ENCODE measurements at regions not wholly inside any gene's neighbourhood (a gene's known extent, or its start where the extent isn't known, plus 50 kb on each side); places are given as distances from the start of the nearest gene placed in this dataset.

- Histone ChIP-seq H3K27ac (ENCODE audit: low read length) (no peak overlapping the region), H3K79me2 (ENCODE audit: insufficient read depth, low read length) (no peaks in the 10 kb centered on the region), H3K4me3 (ENCODE audit: low read depth in 1 of 2, low read length in 2 of 2) (no peak overlapping the region), H3K36me3 (ENCODE audit: insufficient read depth, low read length) (no peaks in the 10 kb centered on the region), H3K27me3 (ENCODE audit: insufficient read depth, low read length, poor library complexity) (no peaks in the 10 kb centered on the region), H3K4me2 (ENCODE audit: insufficient read depth, low read length) (no peak overlapping the region), H3K4me1 (ENCODE audit: insufficient read depth, low read length) (no peaks in the 10 kb centered on the region), H4K20me1 (ENCODE audit: insufficient read depth, low read length) (no peaks in the 10 kb centered on the region), H3K9me3 (ENCODE audit: insufficient read depth, low read length, severe bottlenecking) (no peaks in the 10 kb centered on the region), H3K9ac (ENCODE audit: low read depth, low read length) (no peak overlapping the region), H2AFZ (ENCODE audit: low read depth, low read length) (no peak overlapping the region)
- DNase-seq (no peak), ATAC-seq (ENCODE audit: insufficient read depth, low read depth) (no peak)
- TF ChIP-seq CTCF (IDR thresholded peaks at IDR 0.05; ENCODE audit: borderline replicate concordance, extremely low read depth, low read length, poor library complexity, severe bottlenecking) (no peak), EZH2 (IDR thresholded peaks at IDR 0.05; ENCODE audit: borderline replicate concordance, low read depth, low read length, severe bottlenecking) (no peak)
Observed at GRCh38 chr3:67998281-67998680, 343.9 kb upstream of the SUCLG2 start.

- no peak overlapping the region for H3K27ac ChIP-seq (ENCODE audit: low read length)
- no peaks in the 10 kb centered on the region for H3K27me3 ChIP-seq (ENCODE audit: insufficient read depth, low read length, poor library complexity)
- no peak overlapping the region for H3K4me2 ChIP-seq (ENCODE audit: insufficient read depth, low read length)
- no peak for ATAC-seq (ENCODE audit: insufficient read depth, low read depth)
- no peaks in the 10 kb centered on the region for H3K4me1 ChIP-seq (ENCODE audit: insufficient read depth, low read length)
- H3K4me3 ChIP-seq (ENCODE audit: low read depth in 1 of 2, low read length in 2 of 2), result no peak overlapping the region
- H2AFZ ChIP-seq (ENCODE audit: low read depth, low read length), result no peak overlapping the region
- DNase-seq, result no peak
- no peaks in the 10 kb centered on the region for H3K79me2 ChIP-seq (ENCODE audit: insufficient read depth, low read length)
- TF ChIP-seq CTCF (IDR thresholded peaks at IDR 0.05; ENCODE audit: borderline replicate concordance, extremely low read depth, low read length, poor library complexity, severe bottlenecking) (no peak), EZH2 (IDR thresholded peaks at IDR 0.05; ENCODE audit: borderline replicate concordance, low read depth, low read length, severe bottlenecking) (no peak)
- no peaks in the 10 kb centered on the region for H3K36me3 ChIP-seq (ENCODE audit: insufficient read depth, low read length)
- H3K9me3 ChIP-seq (ENCODE audit: insufficient read depth, low read length, severe bottlenecking), result no peaks in the 10 kb centered on the region
- H3K9ac ChIP-seq (ENCODE audit: low read depth, low read length), result no peak overlapping the region
- no peaks in the 10 kb centered on the region for H4K20me1 ChIP-seq (ENCODE audit: insufficient read depth, low read length)
Observed at GRCh38 chr3:67995206-67995605, 340.8 kb upstream of the SUCLG2 start.

- ATAC-seq (ENCODE audit: insufficient read depth, low read depth), result no peak
- Histone ChIP-seq H3K27me3 (ENCODE audit: insufficient read depth, low read length, poor library complexity) (no peaks in the 10 kb centered on the region), H3K9ac (ENCODE audit: low read depth, low read length) (no peak overlapping the region), H3K79me2 (ENCODE audit: insufficient read depth, low read length) (no peaks in the 10 kb centered on the region), H4K20me1 (ENCODE audit: insufficient read depth, low read length) (no peaks in the 10 kb centered on the region), H3K27ac (ENCODE audit: low read length) (no peak overlapping the region), H3K4me1 (ENCODE audit: insufficient read depth, low read length) (no peaks in the 10 kb centered on the region), H2AFZ (ENCODE audit: low read depth, low read length) (no peak overlapping the region), H3K36me3 (ENCODE audit: insufficient read depth, low read length) (no peaks in the 10 kb centered on the region), H3K4me2 (ENCODE audit: insufficient read depth, low read length) (no peak overlapping the region), H3K9me3 (ENCODE audit: insufficient read depth, low read length, severe bottlenecking) (no peaks in the 10 kb centered on the region), H3K4me3 (ENCODE audit: low read depth in 1 of 2, low read length in 2 of 2) (no peak overlapping the region)
- DNase-seq, result no peak
- TF ChIP-seq CTCF (IDR thresholded peaks at IDR 0.05; ENCODE audit: borderline replicate concordance, extremely low read depth, low read length, poor library complexity, severe bottlenecking), result no peak
- no peak for TF ChIP-seq EZH2 (IDR thresholded peaks at IDR 0.05; ENCODE audit: borderline replicate concordance, low read depth, low read length, severe bottlenecking)
Observed at GRCh38 chr3:67986706-67987105, 332.3 kb upstream of the SUCLG2 start.

GRCh38 chr3:67983166-67983565 lies 328.8 kb upstream of the SUCLG2 start:
- H4K20me1 ChIP-seq (ENCODE audit: insufficient read depth, low read length), result no peaks in the 10 kb centered on the region
- ATAC-seq (ENCODE audit: insufficient read depth, low read depth) (no peak), DNase-seq (no peak)
- no peak overlapping the region for H3K27ac ChIP-seq (ENCODE audit: low read length)
- no peaks in the 10 kb centered on the region for H3K79me2 ChIP-seq (ENCODE audit: insufficient read depth, low read length)
- no peaks in the 10 kb centered on the region for H3K4me1 ChIP-seq (ENCODE audit: insufficient read depth, low read length)
- no peak overlapping the region for H3K4me3 ChIP-seq (ENCODE audit: low read depth in 1 of 2, low read length in 2 of 2)
- no peaks in the 10 kb centered on the region for H3K27me3 ChIP-seq (ENCODE audit: insufficient read depth, low read length, poor library complexity)
- no peak overlapping the region for H3K4me2 ChIP-seq (ENCODE audit: insufficient read depth, low read length)
- H3K36me3 ChIP-seq (ENCODE audit: insufficient read depth, low read length), result no peaks in the 10 kb centered on the region
- no peaks in the 10 kb centered on the region for H3K9me3 ChIP-seq (ENCODE audit: insufficient read depth, low read length, severe bottlenecking)
- TF ChIP-seq EZH2 (IDR thresholded peaks at IDR 0.05; ENCODE audit: borderline replicate concordance, low read depth, low read length, severe bottlenecking), result no peak
- no peak for TF ChIP-seq CTCF (IDR thresholded peaks at IDR 0.05; ENCODE audit: borderline replicate concordance, extremely low read depth, low read length, poor library complexity, severe bottlenecking)
- no peak overlapping the region for H3K9ac ChIP-seq (ENCODE audit: low read depth, low read length)
- H2AFZ ChIP-seq (ENCODE audit: low read depth, low read length), result no peak overlapping the region

Data from DND-41 (cell line).